Natural killer cell treated with Interleukin-12 subunit alpha and Interleukin-12 subunit beta and Interleukin-15 and Interleukin-18, amount 100 ng/mL, for 72 hours (primary cell): ENCODE measurements at regions not wholly inside any gene's neighbourhood (a gene's known extent, or its start where the extent isn't known, plus 50 kb on each side); places are given as distances from the start of the nearest gene placed in this dataset.
"Not testable (repeated sequence)": the region's sequence is repeated elsewhere in the genome, so short reads cannot be mapped to it uniquely, and the experiment has no call there.

ENCODE experiments used
- ATAC-seq, 2 donors: fragments of 150-1000 bp; cut with Tn5 transposase in 1 of 2; sonication (Bioruptor Pico), chemical (Tn5 transposase) in 1 of 2; 2 replicates each; pipeline ENCODE4 v1.10.0; 2021
- DNase-seq: peaks from one replicate; pipeline ENCODE4 v3.0.0; 2022; ENCODE audit warnings: low spot score
- H3K27ac Mint-ChIP-seq, 2 donors: 1 replicate in 1 of 2; 2 replicates in 1 of 2; pipeline ENCODE4 v1.8.0; 2022; ENCODE audit warnings: mixed read lengths in 2 of 2, mild to moderate bottlenecking in 1 of 2, moderate library complexity in 1 of 2
- H3K27me3 Mint-ChIP-seq, 2 donors: 1 replicate in 1 of 2; 2 replicates in 1 of 2; pipeline ENCODE4 v1.8.0; 2022; ENCODE audit warnings: mixed read lengths in 2 of 2
- H3K36me3 Mint-ChIP-seq: one replicate; pipeline ENCODE4 v1.8.0; 2022; ENCODE audit warnings: mixed read lengths
- H3K4me1 Mint-ChIP-seq, 2 donors: 1 replicate in 1 of 2; 2 replicates in 1 of 2; pipeline ENCODE4 v1.8.0; 2022; ENCODE audit warnings: low read depth in 2 of 2, mixed read lengths in 2 of 2, mild to moderate bottlenecking in 1 of 2
- H3K4me3 Mint-ChIP-seq: one replicate; pipeline ENCODE4 v1.8.0; 2022; ENCODE audit warnings: mixed read lengths
- H3K9me3 Mint-ChIP-seq: 2 replicates; pipeline ENCODE4 v1.8.0; 2022; ENCODE audit warnings: mixed read lengths

GRCh38 chr5:158045696-158046095 is 186.8 kb upstream of the CLINT1 start:
- Mint-ChIP-seq H3K4me3 (no peak overlapping the region), H3K4me1 (no peaks in the 10 kb centered on the region), H3K9me3 (no peaks in the 10 kb centered on the region), H3K27ac (no peak overlapping the region), H3K27me3 (peaks cover 23% of the 10 kb centered on the region in 2 donors), H3K36me3 (no peaks in the 10 kb centered on the region)
- ATAC-seq (no peak), DNase-seq (no peak)

- Mint-ChIP-seq H3K27ac (no peak overlapping the region), H3K27me3 (peaks cover 0 to 4% of the 10 kb centered on the region in 2 donors), H3K36me3 (peaks cover under 1% of the 10 kb centered on the region), H3K4me3 (no peak overlapping the region), H3K4me1 (no peaks in the 10 kb centered on the region), H3K9me3 (peaks cover 5% of the 10 kb centered on the region)
- ATAC-seq, result no peak
- DNase-seq, result no peak
Measured at GRCh38 chr5:158039911-158040347, 181.0 kb upstream of the CLINT1 start.

- no peak for ATAC-seq
- Mint-ChIP-seq H3K9me3 (peaks cover 10% of the 10 kb centered on the region), H3K36me3 (peaks cover 6% of the 10 kb centered on the region), H3K27me3 (peaks cover 0 to 4% of the 10 kb centered on the region in 2 donors), H3K4me3 (no peak overlapping the region), H3K4me1 (no peaks in the 10 kb centered on the region), H3K27ac (no peak overlapping the region)
- DNase-seq, result no peak
Measured at GRCh38 chr5:158039441-158039840, 180.5 kb upstream of the CLINT1 start.

- not testable (repeated sequence) for H3K4me1 Mint-ChIP-seq, H3K27ac Mint-ChIP-seq, DNase-seq, ATAC-seq, H3K36me3 Mint-ChIP-seq, H3K4me3 Mint-ChIP-seq, H3K27me3 Mint-ChIP-seq
- peaks cover 11% of the 10 kb centered on the region for H3K9me3 Mint-ChIP-seq
Measured at GRCh38 chr5:158036983-158037595, 178.1 kb upstream of the CLINT1 start.

- not testable (repeated sequence) for DNase-seq, ATAC-seq, H3K27ac Mint-ChIP-seq, H3K4me3 Mint-ChIP-seq, H3K4me1 Mint-ChIP-seq, H3K36me3 Mint-ChIP-seq
- Mint-ChIP-seq H3K27me3 (peaks cover 12 to 19% of the 10 kb centered on the region in 2 donors), H3K9me3 (peaks cover 11% of the 10 kb centered on the region)
Measured at GRCh38 chr5:158034586-158034985, 175.6 kb upstream of the CLINT1 start.

GRCh38 chr5:158033724-158034123 is 174.8 kb upstream of the CLINT1 start:
- H3K36me3 Mint-ChIP-seq, result peaks cover 7% of the 10 kb centered on the region

GRCh38 chr5:158033076-158033475 is 174.1 kb upstream of the CLINT1 start:
- Mint-ChIP-seq H3K9me3 (peaks cover 11% of the 10 kb centered on the region), H3K36me3 (peaks cover 7% of the 10 kb centered on the region), H3K27me3 (peaks cover 17 to 19% of the 10 kb centered on the region in 2 donors), H3K4me1 (no peaks in the 10 kb centered on the region), H3K27ac (no peak overlapping the region), H3K4me3 (no peak overlapping the region)
- ATAC-seq (no peak), DNase-seq (no peak)

More at GRCh38 chr5:158033724-158034123, 174.8 kb upstream of the CLINT1 start:
- Mint-ChIP-seq H3K4me1 (no peaks in the 10 kb centered on the region), H3K9me3 (peaks cover 11% of the 10 kb centered on the region), H3K4me3 (no peak overlapping the region), H3K27me3 (peaks cover 15 to 19% of the 10 kb centered on the region in 2 donors), H3K27ac (no peak overlapping the region)
- ATAC-seq, result no peak
- DNase-seq, result no peak

- H3K27me3 Mint-ChIP-seq, result peaks cover 17 to 20% of the 10 kb centered on the region in 2 donors
- no peak overlapping the region for H3K4me3 Mint-ChIP-seq
- H3K27ac Mint-ChIP-seq, result no peak overlapping the region
- DNase-seq (no peak), ATAC-seq (no peak)
- H3K9me3 Mint-ChIP-seq, result peaks cover 11% of the 10 kb centered on the region
- H3K36me3 Mint-ChIP-seq, result peaks cover 7% of the 10 kb centered on the region
- H3K4me1 Mint-ChIP-seq, result no peaks in the 10 kb centered on the region
Measured at GRCh38 chr5:158032246-158032645, 173.3 kb upstream of the CLINT1 start.

- no peaks in the 10 kb centered on the region for H3K36me3 Mint-ChIP-seq
- no peak for DNase-seq
Measured at GRCh38 chr5:158027806-158028775, 169.1 kb upstream of the CLINT1 start.

GRCh38 chr5:158026304-158027031 is 167.5 kb upstream of the CLINT1 start:
- ATAC-seq (no peak), DNase-seq (no peak)
- no peak overlapping the region for H3K4me3 Mint-ChIP-seq
- no peaks in the 10 kb centered on the region for H3K36me3 Mint-ChIP-seq
- H3K27me3 Mint-ChIP-seq, result peaks cover 26 to 54% of the 10 kb centered on the region in 2 donors
- H3K27ac Mint-ChIP-seq, result no peak overlapping the region
- H3K9me3 Mint-ChIP-seq, result no peaks in the 10 kb centered on the region
- no peaks in the 10 kb centered on the region for H3K4me1 Mint-ChIP-seq

More at GRCh38 chr5:158027806-158028775, 169.1 kb upstream of the CLINT1 start:
- Mint-ChIP-seq H3K9me3 (no peaks in the 10 kb centered on the region), H3K4me1 (no peaks in the 10 kb centered on the region), H3K4me3 (no peak overlapping the region), H3K27ac (no peak overlapping the region), H3K27me3 (peaks cover 31 to 48% of the 10 kb centered on the region in 2 donors)
- ATAC-seq, result no peak

- no peak overlapping the region for H3K27ac Mint-ChIP-seq
- H3K36me3 Mint-ChIP-seq, result no peaks in the 10 kb centered on the region
- H3K27me3 Mint-ChIP-seq, result peaks cover 22 to 51% of the 10 kb centered on the region in 2 donors
- DNase-seq, result no peak
- H3K4me1 Mint-ChIP-seq, result no peaks in the 10 kb centered on the region
- no peak for ATAC-seq
- no peaks in the 10 kb centered on the region for H3K9me3 Mint-ChIP-seq
- no peak overlapping the region for H3K4me3 Mint-ChIP-seq
Measured at GRCh38 chr5:158023266-158023665, 164.3 kb upstream of the CLINT1 start.

- H3K27ac Mint-ChIP-seq, result no peak overlapping the region
- peaks cover 21 to 51% of the 10 kb centered on the region in 2 donors for H3K27me3 Mint-ChIP-seq
- H3K36me3 Mint-ChIP-seq, result no peaks in the 10 kb centered on the region
- H3K9me3 Mint-ChIP-seq, result no peaks in the 10 kb centered on the region
- no peak for DNase-seq
- no peaks in the 10 kb centered on the region for H3K4me1 Mint-ChIP-seq
- H3K4me3 Mint-ChIP-seq, result no peak overlapping the region
- no peak for ATAC-seq
Measured at GRCh38 chr5:158022837-158023236, 163.9 kb upstream of the CLINT1 start.

GRCh38 chr5:158022393-158022792 is 163.4 kb upstream of the CLINT1 start:
- no peaks in the 10 kb centered on the region for H3K36me3 Mint-ChIP-seq
- H3K27me3 Mint-ChIP-seq, result peaks cover 21 to 51% of the 10 kb centered on the region in 2 donors
- H3K27ac Mint-ChIP-seq, result no peak overlapping the region
- no peaks in the 10 kb centered on the region for H3K4me1 Mint-ChIP-seq
- ATAC-seq (no peak), DNase-seq (no peak)
- H3K9me3 Mint-ChIP-seq, result no peaks in the 10 kb centered on the region
- no peak overlapping the region for H3K4me3 Mint-ChIP-seq
